ENCODE measurements at regions not wholly inside any gene's neighbourhood (a gene's known extent, or its start where the extent isn't known, plus 50 kb on each side); places are given as distances from the start of the nearest gene placed in this dataset.

- Histone ChIP-seq H3K4me2 (ENCODE audit: insufficient read depth, low read length) (no peak overlapping the region), H3K4me3 (no peak overlapping the region), H3K9me3 (replicated peaks; ENCODE audit: control insufficient read depth, insufficient read depth, low read depth, low read length) (no peaks in the 10 kb centered on the region), H3K36me3 (ENCODE audit: control insufficient read depth, insufficient read depth, low read length) (no peaks in the 10 kb centered on the region), H3K27ac (ENCODE audit: extremely low read depth, low read depth, low read length) (no peak overlapping the region), H2AFZ (ENCODE audit: low read depth, low read length) (no peak overlapping the region), H3K9me1 (ENCODE audit: control insufficient read depth, insufficient read depth, low read length) (no peaks in the 10 kb centered on the region), H3K4me1 (replicated peaks in 1 of 2; ENCODE audit: control insufficient read depth in 2 of 2, insufficient read depth in 2 of 2, low read length in 2 of 2) (peaks cover 0 to 7% of the 10 kb centered on the region in 2 experiments; a peak in 2 of 5 replicates), H3K27me3 (ENCODE audit: control insufficient read depth in 2 of 2, insufficient read depth in 2 of 2, low read length in 2 of 2) (peaks cover 15 to 46% of the 10 kb centered on the region in 2 experiments), H4K20me1 (replicated peaks; ENCODE audit: control insufficient read depth, insufficient read depth, low read length) (no peaks in the 10 kb centered on the region), H3K79me2 (ENCODE audit: control insufficient read depth, insufficient read depth, low read length) (no peaks in the 10 kb centered on the region), H3K9ac (ENCODE audit: insufficient read depth in 1 of 2, low read depth in 2 of 2, low read length in 2 of 2) (no peak overlapping the region)
- ChIA-PET POLR2A (interaction anchor here (1.3 kb wide), 1 partner anchor 11 kb away, joined by 3 read pairs; no protein-coding TSS in a partner anchor), CTCF (ENCODE audit: low intra/inter-chr PET ratio) (no interaction called here)
- in situ Hi-C loops (cut with MboI): no loop called here
- 3% methylated on average over 10 of the region's 10 CpGs for WGBS (ENCODE audit: insufficient coverage, low coverage, missing lambda C conversion rate)
- ATAC-seq (no peak), FAIRE-seq (no peak), DNase-seq (ENCODE audit: extremely low read depth in 1 of 4, low spot score in 3 of 4) (no peak)
- intact Hi-C loops (cut with micrococcal nuclease): no loop called here
- no TSS peak for BruUV-seq (replicated peaks)
- TF ChIP-seq MAX (CRISPR knock-in tag; IDR thresholded peaks at IDR 0.05): no peak
- no peak for TF ChIP-seq TOE1 (IDR thresholded peaks at IDR 0.05; ENCODE audit: borderline replicate concordance)
- TF ChIP-seq TOE1 (CRISPR knock-in tag; IDR thresholded peaks at IDR 0.05; ENCODE audit: borderline replicate concordance, low read depth): no peak
- TF ChIP-seq TCF7L2 (IDR thresholded peaks at IDR 0.05; ENCODE audit: low read depth, low read length): no peak
- TF ChIP-seq TRIM28 (IDR thresholded peaks at IDR 0.05): no peak
- no peak for TF ChIP-seq ATF4 (CRISPR knock-in tag; IDR thresholded peaks at IDR 0.05)
- TF ChIP-seq PRDM10 (IDR thresholded peaks at IDR 0.05; ENCODE audit: partially characterized antibody): no peak
- no peak for TF ChIP-seq PTTG1 (tag; IDR thresholded peaks at IDR 0.05; ENCODE audit: low read depth)
- TF ChIP-seq RBM25 (IDR thresholded peaks at IDR 0.05; ENCODE audit: low read depth, low read length, severe bottlenecking): no peak
- no peak for TF ChIP-seq GATAD2B (IDR thresholded peaks at IDR 0.05; ENCODE audit: borderline replicate concordance)
- TF ChIP-seq PHB (CRISPR knock-in tag; IDR thresholded peaks at IDR 0.05): no peak
- no peak for TF ChIP-seq ILK (tag; IDR thresholded peaks at IDR 0.05; ENCODE audit: borderline replicate concordance, low read depth)
- TF ChIP-seq PHB2 (IDR thresholded peaks at IDR 0.05; ENCODE audit: low read depth): no peak
- no peak for TF ChIP-seq SRSF9 (IDR thresholded peaks at IDR 0.05; ENCODE audit: borderline replicate concordance, low read depth, low read length)
- TF ChIP-seq DIDO1 (tag; IDR thresholded peaks at IDR 0.05; ENCODE audit: low read depth): no peak
- TF ChIP-seq SFPQ (IDR thresholded peaks at IDR 0.05; ENCODE audit: low read depth, low read length): no peak
Observed at GRCh38 chr6:4553387-4553786, 222.8 kb upstream of the CDYL start.

Data from K562 (cell line).